Heart left ventricle (tissue), 16 donors: ENCODE measurements at regions not wholly inside any gene's neighbourhood (a gene's known extent, or its start where the extent isn't known, plus 50 kb on each side); places are given as distances from the start of the nearest gene placed in this dataset.

Experiments used
- ATAC-seq, 4 donors: fragments of 200-7000 bp; cut with Tn5 transposase; one replicate each; pipeline ENCODE4 v1.9.1; 2020 to 2022; ENCODE audit warnings: moderate library complexity in 4 of 4, mild to moderate bottlenecking in 3 of 4, moderate number of reproducible peaks in 1 of 4
- DNase-seq, 5 donors: peaks; one replicate each; pipeline ENCODE4 v3.0.0-alpha.2; 2020
- H3K27ac ChIP-seq, 12 donors: fragments of 200-600 bp; sonication (generic) in 4 of 12; one replicate each; pipeline versions ENCODE4 v1.5.0 to v1.8.0; 2016 to 2022; ENCODE audit warnings: mild to moderate bottlenecking in 2 of 12
- H3K27me3 ChIP-seq, 9 donors: fragments of 200-600 bp; sonication (generic) in 2 of 9; one replicate each; pipeline versions ENCODE4 v1.5.1 to v1.8.0; 2016 to 2022; ENCODE audit warnings: mild to moderate bottlenecking in 3 of 9
- H3K36me3 ChIP-seq, 9 donors: fragments of 200-600 bp; sonication (generic) in 2 of 9; one replicate each; pipeline versions ENCODE4 v1.5.0 to v1.8.0; 2018 to 2022; ENCODE audit warnings: mild to moderate bottlenecking in 2 of 9
- H3K4me1 ChIP-seq, 12 donors: fragments of 200-600 bp; sonication (generic) in 4 of 12; one replicate each; pipeline versions ENCODE4 v1.5.0 to v1.8.0; 2016 to 2022; ENCODE audit warnings: mild to moderate bottlenecking in 3 of 12
- H3K4me3 ChIP-seq, 12 donors: fragments of 200-600 bp; sonication (generic) in 4 of 12; one replicate each; pipeline versions ENCODE4 v1.5.0 to v1.8.0; 2017 to 2022; ENCODE audit warnings: mild to moderate bottlenecking in 9 of 12, moderate library complexity in 4 of 12
- H3K9me3 ChIP-seq, 12 donors: fragments of 200-600 bp; sonication (generic) in 4 of 12; one replicate each; pipeline versions ENCODE4 v1.5.0 to v1.8.0; 2016 to 2022; ENCODE audit warnings: mild to moderate bottlenecking in 1 of 12
- POLR2A ChIP-seq, 2 donors: fragments of 450-650 bp; IDR thresholded peaks; one replicate each; pipeline ENCODE4 v1.6.1; 2017; ENCODE audit warnings: antibody characterized with exemption in 2 of 2, mild to moderate bottlenecking in 2 of 2, moderate library complexity in 2 of 2
- WGBS, 4 donors: extraction: QIAGEN DNeasy Blood & Tissue Kit in 2 of 4; methylation state at CpG; one replicate each; pipeline versions ENCODE4 v1.1.5 to v1.1.7; 2013 to 2018; 5-methylcytosine and 5-hydroxymethylcytosine counted together
- intact Hi-C, 10 donors: fragments of 100-400 bp; cut with DNase I; formaldehyde crosslinking; loops; one replicate each; pipeline versions ENCODE4 v1.11.1 to v1.14.2; 2022
- TF ChIP-seq, protein P1 (sequence below), 12 donors: fragments of 200-600 bp; sonication (generic) in 4 of 12; IDR thresholded peaks; one replicate each; pipeline versions ENCODE4 v1.5.0 to v1.8.0; 2018 to 2022; ENCODE audit warnings: antibody characterized with exemption in 12 of 12, mild to moderate bottlenecking in 5 of 12
- donor health status: ischemic (EF 13 %, LVEDD 7.1; RV severe dilation, severe dysfunction).
- donor health status: healthy with polysubstance abuse.
- donor health status: DM: no; HTN: yes; CAD: no.
- donor health status: DM: no; HTN: no; CAD: no.
- donor health status: ischemic (EF 25% LVEDD 6.9; RV normal size, moderate dysfunction).
- donor health status: ischemic (EF 25% LVEDD 5.7; RV mildly dilated, moderate dysfunction).
- donor health status: healthy.
- donor health status: DM: yes; HTN: yes; CAD: no.
- donor health status: ischemic (EF 35%, LVEDD 5.7; RV mildly dilated, moderate dysfunction).
- donor health status: nonischemic (EF 11% LVEDD 7.7; RV severe dilation, severe dysfunction).
- donor health status: DM: yes; HTN: yes; CAD: no.
- donor health status: PGD.
- donor health status: ischemic (EF 29% LVEDD 5.4; RV normal size, mild dysfunction).
- donor health status: nonischemic (EF 23%, LVEDD 6.1; RV moderate dilation, normal function).

DNA sequence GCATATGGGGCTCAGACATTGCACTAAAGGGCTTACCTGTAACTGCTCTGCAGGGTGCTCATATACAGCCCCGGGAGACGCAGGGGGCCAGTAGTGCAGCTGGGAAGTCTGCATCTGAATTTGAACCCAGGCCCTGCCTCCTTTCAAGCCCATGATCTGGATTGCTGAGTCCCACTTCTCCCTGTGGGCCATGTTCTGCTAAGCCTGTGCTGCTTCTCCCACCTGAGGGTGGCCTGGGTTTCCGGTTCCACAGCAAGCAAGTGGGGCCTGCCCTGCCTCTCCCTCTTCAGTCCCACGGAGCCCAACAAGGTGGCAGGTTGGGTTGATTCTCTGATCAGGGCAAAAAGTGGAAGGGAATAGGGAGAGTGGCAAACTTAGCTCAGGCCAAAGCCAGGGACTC lies 56.6 kb upstream of the GDF10 start:
- Histone ChIP-seq H3K9me3 (peaks cover 0 to 5% (median 0%) of the 10 kb centered on the region in 12 donors), H3K36me3 (no peaks in the 10 kb centered on the region), H3K4me3 (no peak overlapping the region), H3K27me3 (peaks cover 0 to 10% (median 0%) of the 10 kb centered on the region in 9 donors), H3K27ac (no peak overlapping the region), H3K4me1 (peaks cover 0 to 3% (median 0%) of the 10 kb centered on the region in 12 donors)
- TF ChIP-seq, protein P1, sequence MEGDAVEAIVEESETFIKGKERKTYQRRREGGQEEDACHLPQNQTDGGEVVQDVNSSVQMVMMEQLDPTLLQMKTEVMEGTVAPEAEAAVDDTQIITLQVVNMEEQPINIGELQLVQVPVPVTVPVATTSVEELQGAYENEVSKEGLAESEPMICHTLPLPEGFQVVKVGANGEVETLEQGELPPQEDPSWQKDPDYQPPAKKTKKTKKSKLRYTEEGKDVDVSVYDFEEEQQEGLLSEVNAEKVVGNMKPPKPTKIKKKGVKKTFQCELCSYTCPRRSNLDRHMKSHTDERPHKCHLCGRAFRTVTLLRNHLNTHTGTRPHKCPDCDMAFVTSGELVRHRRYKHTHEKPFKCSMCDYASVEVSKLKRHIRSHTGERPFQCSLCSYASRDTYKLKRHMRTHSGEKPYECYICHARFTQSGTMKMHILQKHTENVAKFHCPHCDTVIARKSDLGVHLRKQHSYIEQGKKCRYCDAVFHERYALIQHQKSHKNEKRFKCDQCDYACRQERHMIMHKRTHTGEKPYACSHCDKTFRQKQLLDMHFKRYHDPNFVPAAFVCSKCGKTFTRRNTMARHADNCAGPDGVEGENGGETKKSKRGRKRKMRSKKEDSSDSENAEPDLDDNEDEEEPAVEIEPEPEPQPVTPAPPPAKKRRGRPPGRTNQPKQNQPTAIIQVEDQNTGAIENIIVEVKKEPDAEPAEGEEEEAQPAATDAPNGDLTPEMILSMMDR (IDR thresholded peaks at IDR 0.05), result no peak
- no peak for TF ChIP-seq POLR2A (IDR thresholded peaks at IDR 0.05)
- intact Hi-C loops, result no loop called here
- no peak for DNase-seq
- 88 to 97% (median 93%) methylated on average over 4 of the region's 4 CpGs for WGBS, 4 donors
- no peak for ATAC-seq

DNA sequence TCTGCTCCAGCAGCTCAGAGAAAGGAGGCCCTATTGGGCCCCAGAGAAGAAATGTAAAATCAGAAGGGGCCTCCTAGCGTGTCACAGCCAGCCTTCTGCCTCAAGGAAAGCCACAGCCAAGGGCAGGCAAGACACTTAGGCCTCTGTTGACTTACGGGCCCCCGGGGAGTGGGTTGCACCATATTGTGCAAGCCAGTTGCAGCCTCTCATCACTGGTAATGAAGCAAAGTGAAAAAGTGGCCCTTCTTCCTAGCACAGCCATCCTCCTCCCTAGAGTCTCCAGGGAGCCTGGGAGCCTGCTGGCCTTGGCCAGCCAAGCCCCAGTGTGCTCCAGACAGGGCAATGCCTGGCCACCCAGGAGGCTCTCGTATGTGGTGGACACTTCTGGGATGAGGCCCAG lies 56.2 kb upstream of the GDF10 start:
- DNase-seq, result peak in 1 of 5 donors; percentile 34
- WGBS, 4 donors, result 75 to 91% (median 83%) methylated on average over 3 to 4 of the region's 4 CpGs
- Histone ChIP-seq H3K27ac (no peak overlapping the region), H3K27me3 (peaks cover 0 to 10% (median 0%) of the 10 kb centered on the region in 9 donors), H3K4me3 (no peak overlapping the region), H3K9me3 (peaks cover 0 to 5% (median 0%) of the 10 kb centered on the region in 12 donors), H3K36me3 (no peaks in the 10 kb centered on the region), H3K4me1 (peaks cover 0 to 3% (median 0%) of the 10 kb centered on the region in 12 donors)
- no peak for ATAC-seq
- intact Hi-C loops, result no loop called here
- no peak for TF ChIP-seq POLR2A (IDR thresholded peaks at IDR 0.05)
- TF ChIP-seq, protein P1 (IDR thresholded peaks at IDR 0.05), result no peak

DNA sequence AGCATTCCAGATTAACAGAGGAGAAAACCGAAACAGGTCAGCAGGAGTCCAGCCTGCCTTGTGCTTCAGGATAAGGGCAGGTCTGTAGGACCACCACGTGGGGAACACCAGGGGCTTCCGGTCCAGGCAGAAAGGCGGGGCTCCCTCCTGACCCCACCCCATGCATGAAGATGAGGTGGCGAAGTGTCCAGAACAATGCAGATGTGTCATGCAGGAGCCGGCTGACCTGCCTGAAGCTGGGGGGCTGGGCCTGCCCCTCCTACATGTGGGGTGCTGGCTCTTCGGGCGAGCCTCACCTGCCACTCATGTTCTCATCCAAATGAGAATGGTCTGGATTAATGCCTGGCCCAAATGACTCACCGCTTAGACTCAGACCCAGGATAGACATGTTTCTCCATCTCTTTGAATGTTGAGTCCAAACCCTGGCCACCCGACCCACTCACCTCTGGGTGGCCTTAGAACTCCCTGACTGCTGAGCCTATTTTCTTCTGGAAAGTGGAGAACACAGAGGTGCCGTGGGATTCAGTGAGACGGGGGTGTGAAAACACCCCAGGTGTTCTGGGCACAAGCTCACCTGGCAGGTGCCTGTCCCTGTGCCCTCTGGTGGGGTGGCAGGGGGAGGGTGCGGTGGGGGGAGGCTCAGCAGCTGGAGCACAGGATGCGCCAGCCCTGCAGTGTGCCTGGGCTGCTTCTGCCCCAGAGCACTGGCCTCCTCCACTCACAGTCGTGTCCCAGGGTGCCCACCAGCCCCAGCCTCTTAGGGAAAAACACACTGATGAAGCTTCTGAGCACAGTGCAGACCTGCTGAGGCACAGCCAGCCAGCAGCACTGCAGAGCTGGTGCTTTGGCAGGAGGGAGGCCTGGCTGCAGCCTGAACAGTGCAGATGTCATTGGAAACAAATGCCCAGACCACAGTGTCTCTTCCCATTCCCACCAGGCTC lies 55.2 kb upstream of the GDF10 start:
- no peak for ATAC-seq
- H3K4me1 ChIP-seq, result peaks cover 0 to 3% (median 0%) of the 10 kb centered on the region in 12 donors
- peaks cover 0 to 10% (median 0%) of the 10 kb centered on the region in 9 donors for H3K27me3 ChIP-seq
- DNase-seq, result no peak
- H3K36me3 ChIP-seq, result no peaks in the 10 kb centered on the region
- WGBS, 4 donors, result 84 to 87% (median 85%) methylated on average over 14 to 15 of the region's 15 CpGs
- TF ChIP-seq, protein P1 (IDR thresholded peaks at IDR 0.05), result no peak
- no peak for TF ChIP-seq POLR2A (IDR thresholded peaks at IDR 0.05)
- intact Hi-C loops, result no loop called here
- H3K9me3 ChIP-seq, result no peaks in the 10 kb centered on the region
- H3K27ac ChIP-seq, result no peak overlapping the region
- no peak overlapping the region for H3K4me3 ChIP-seq

DNA sequence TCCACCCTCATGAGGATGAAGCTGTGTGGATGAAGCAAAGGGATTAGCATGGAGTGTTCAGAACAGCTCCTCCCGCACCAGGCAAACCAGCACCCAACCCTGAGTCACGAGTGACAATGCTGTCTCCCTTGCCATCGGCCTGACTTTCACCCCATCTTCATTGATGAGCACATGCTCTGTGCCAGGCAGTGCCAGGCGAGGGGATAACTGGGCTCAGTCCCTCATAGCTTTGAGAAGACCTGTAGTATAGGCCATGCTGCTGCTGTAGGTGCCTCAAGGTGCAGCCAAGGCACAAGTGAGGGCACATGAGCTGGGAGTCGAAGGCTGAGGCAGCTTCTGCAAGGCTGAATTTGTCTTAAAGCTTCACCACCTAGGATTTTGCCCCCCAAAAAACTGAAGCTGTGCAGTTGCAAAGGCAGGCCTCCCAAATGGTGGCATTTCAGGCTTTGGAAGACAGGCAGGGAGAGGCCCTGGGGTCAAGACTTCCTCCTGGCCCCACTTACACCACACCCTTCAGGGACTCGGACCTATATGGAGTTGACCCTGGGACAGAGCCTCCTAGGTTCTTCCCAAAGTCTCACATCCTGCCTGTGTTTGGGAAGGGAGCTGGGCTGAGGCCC lies 54.2 kb upstream of the GDF10 start:
- ATAC-seq, result no peak
- no peak for TF ChIP-seq POLR2A (IDR thresholded peaks at IDR 0.05)
- TF ChIP-seq, protein P1 (IDR thresholded peaks at IDR 0.05), result no peak
- H3K4me1 ChIP-seq, result peaks cover 0 to 3% (median 0%) of the 10 kb centered on the region in 12 donors
- H3K27me3 ChIP-seq, result peaks cover 0 to 10% (median 0%) of the 10 kb centered on the region in 9 donors
- 84 to 86% (median 84%) methylated on average over 6 of the region's 6 CpGs for WGBS, 4 donors
- intact Hi-C loops, result no loop called here
- DNase-seq, result no peak
- no peaks in the 10 kb centered on the region for H3K9me3 ChIP-seq
- no peak overlapping the region for H3K4me3 ChIP-seq
- H3K36me3 ChIP-seq, result no peaks in the 10 kb centered on the region
- no peak overlapping the region for H3K27ac ChIP-seq
